ENCODE measurements at regions not wholly inside any gene's neighbourhood (a gene's known extent, or its start where the extent isn't known, plus 50 kb on each side); places are given as distances from the start of the nearest gene placed in this dataset.

GRCh38 chr3:76245622-76246021, 460.3 kb upstream of the ZNF717 start:
- no peaks in the 10 kb centered on the region for H3K36me3 Mint-ChIP-seq
- Histone ChIP-seq H3K4me2 (replicated peaks; ENCODE audit: extremely low read depth, low read length, poor library complexity, severe bottlenecking) (no peak overlapping the region), H3K36me3 (replicated peaks in 1 of 2; ENCODE audit: control insufficient read depth in 1 of 2, insufficient read depth in 2 of 2, low read length in 2 of 2) (no peaks in the 10 kb centered on the region)

GRCh38 chr3:76264496-76264895, 479.1 kb upstream of the ZNF717 start:
- no peak overlapping the region for H3K4me3 Mint-ChIP-seq
- H3K27me3 ChIP-seq (ENCODE audit: control insufficient read depth in 2 of 2, insufficient read depth in 2 of 2, low read length in 2 of 2): no peaks in the 10 kb centered on the region
- H4K20me1 ChIP-seq (ENCODE audit: insufficient read depth, low read length): no peaks in the 10 kb centered on the region
- no peaks in the 10 kb centered on the region for H3K36me3 ChIP-seq (replicated peaks in 1 of 2; ENCODE audit: control insufficient read depth in 1 of 2, insufficient read depth in 2 of 2, low read length in 2 of 2)
- no peak overlapping the region for H3K4me2 ChIP-seq (replicated peaks; ENCODE audit: extremely low read depth, low read length, poor library complexity, severe bottlenecking)
- no peaks in the 10 kb centered on the region for H3K4me1 Mint-ChIP-seq
- no peak overlapping the region for H3K4me3 ChIP-seq (replicated peaks in 1 of 3; ENCODE audit: low read depth in 2 of 3, low read length in 3 of 3)
- no peak overlapping the region for H3K9ac ChIP-seq (ENCODE audit: insufficient read depth, low read length, poor library complexity, severe bottlenecking)
- no peak overlapping the region for H3K27ac ChIP-seq (ENCODE audit: low read depth in 1 of 2, low read length in 2 of 2)
- intact Hi-C loops (cut with micrococcal nuclease): no loop called here
- peaks cover 0 to 2% (median 0%) of the 10 kb centered on the region in 7 donors for H3K9me3 Mint-ChIP-seq
- no CpG with 5 or more reads among the region's 1 CpG for WGBS (ENCODE audit: insufficient coverage)
- no peak for TF ChIP-seq CTCF (IDR thresholded peaks at IDR 0.05)
- H3K9me3 ChIP-seq (replicated peaks in 1 of 2; ENCODE audit: control insufficient read depth in 1 of 2, insufficient read depth in 1 of 2, low read length in 2 of 2): peaks cover 0 to 4% of the 10 kb centered on the region in 2 donors
- no peak overlapping the region for H3K27ac Mint-ChIP-seq
- no peaks in the 10 kb centered on the region for H3K4me1 ChIP-seq (ENCODE audit: control insufficient read depth in 1 of 2, insufficient read depth in 2 of 2, low read length in 2 of 2)
- H3K79me2 ChIP-seq (ENCODE audit: insufficient read depth, low read length): no peaks in the 10 kb centered on the region
- peaks cover 0 to 2% (median 0%) of the 10 kb centered on the region in 3 donors for H3K27me3 Mint-ChIP-seq (ENCODE audit: low read depth in 3 of 3)
- no peak for DNase-seq
- no peak overlapping the region for H2AFZ ChIP-seq (ENCODE audit: insufficient read depth, low read depth, low read length, poor library complexity, severe bottlenecking)
- H3K36me3 Mint-ChIP-seq: no peaks in the 10 kb centered on the region

More at GRCh38 chr3:76245622-76246021, 460.3 kb upstream of the ZNF717 start:
- Histone ChIP-seq H3K9me3 (replicated peaks in 1 of 2; ENCODE audit: control insufficient read depth in 1 of 2, insufficient read depth in 1 of 2, low read length in 2 of 2) (peaks cover 0 to 10% of the 10 kb centered on the region in 2 donors), H4K20me1 (ENCODE audit: insufficient read depth, low read length) (no peaks in the 10 kb centered on the region), H3K9ac (ENCODE audit: insufficient read depth, low read length, poor library complexity, severe bottlenecking) (no peak overlapping the region), H2AFZ (ENCODE audit: insufficient read depth, low read depth, low read length, poor library complexity, severe bottlenecking) (no peak overlapping the region), H3K4me1 (ENCODE audit: control insufficient read depth in 1 of 2, insufficient read depth in 2 of 2, low read length in 2 of 2) (no peaks in the 10 kb centered on the region), H3K79me2 (ENCODE audit: insufficient read depth, low read length) (no peaks in the 10 kb centered on the region), H3K4me3 (replicated peaks in 1 of 3; ENCODE audit: low read depth in 2 of 3, low read length in 3 of 3) (no peak overlapping the region), H3K27me3 (ENCODE audit: control insufficient read depth in 2 of 2, insufficient read depth in 2 of 2, low read length in 2 of 2) (no peaks in the 10 kb centered on the region), H3K27ac (ENCODE audit: low read depth in 1 of 2, low read length in 2 of 2) (no peak overlapping the region)
- Mint-ChIP-seq H3K9me3 (peaks cover 0 to 5% (median 2%) of the 10 kb centered on the region in 7 donors), H3K4me3 (no peak overlapping the region), H3K27me3 (ENCODE audit: low read depth in 3 of 3) (no peaks in the 10 kb centered on the region), H3K4me1 (no peaks in the 10 kb centered on the region), H3K27ac (no peak overlapping the region)
- intact Hi-C loops (cut with micrococcal nuclease): no loop called here
- no peak for DNase-seq
- TF ChIP-seq CTCF (IDR thresholded peaks at IDR 0.05): no peak
